HG02970 (cell line): ENCODE measurements at regions not wholly inside any gene's neighbourhood (a gene's known extent, or its start where the extent isn't known, plus 50 kb on each side); places are given as distances from the start of the nearest gene placed in this dataset.
"Not testable (repeated sequence)": the region's sequence is repeated elsewhere in the genome, so short reads cannot be mapped to it uniquely, and the experiment has no call there.

Experiments
- ATAC-seq: cut with Tn5 transposase; IDR thresholded peaks from one replicate; pipeline ENCODE4 v1.9.1; 2021; ENCODE audit warnings: mild to moderate bottlenecking, moderate library complexity, moderate number of reproducible peaks; ENCODE audit not compliant: unreplicated experiment, low FRiP score

- ATAC-seq = no peak
Observed at GRCh38 chr9:74117731-74118130, 379.4 kb upstream of the RORB start.

- ATAC-seq = no peak
Observed at GRCh38 chr9:74120061-74120460, 377.1 kb upstream of the RORB start.

GRCh38 chr9:74120470-74120869, 376.7 kb upstream of the RORB start:
- ATAC-seq = no peak

GRCh38 chr9:74122216-74122615, 374.9 kb upstream of the RORB start:
- no peak for ATAC-seq

GRCh38 chr9:74122661-74123060, 374.5 kb upstream of the RORB start:
- no peak for ATAC-seq

GRCh38 chr9:74125941-74126340, 371.2 kb upstream of the RORB start:
- no peak for ATAC-seq

- no peak for ATAC-seq
Observed at GRCh38 chr9:74132986-74133385, 364.1 kb upstream of the RORB start.

GRCh38 chr9:74133921-74134320, 363.2 kb upstream of the RORB start:
- no peak for ATAC-seq

- ATAC-seq = no peak
Observed at GRCh38 chr9:74138182-74138581, 359.0 kb upstream of the RORB start.

- ATAC-seq = no peak
Observed at GRCh38 chr9:74140141-74140540, 357.0 kb upstream of the RORB start.

GRCh38 chr9:74147906-74148305, 349.2 kb upstream of the RORB start:
- ATAC-seq = no peak

GRCh38 chr9:74172874-74173273, 324.3 kb upstream of the RORB start:
- peak; percentile 99 for ATAC-seq

- peak; percentile 33 for ATAC-seq
Observed at GRCh38 chr9:74173284-74173683, 323.9 kb upstream of the RORB start.

GRCh38 chr9:74197771-74198170, 299.4 kb upstream of the RORB start:
- not testable (repeated sequence) for ATAC-seq

- no peak for ATAC-seq
Observed at GRCh38 chr9:74205056-74205455, 292.1 kb upstream of the RORB start.

- ATAC-seq = no peak
Observed at GRCh38 chr9:74218385-74219063, 278.6 kb upstream of the RORB start.

GRCh38 chr9:74220327-74220726, 276.8 kb upstream of the RORB start:
- ATAC-seq = no peak

GRCh38 chr9:74236857-74237256, 260.3 kb upstream of the RORB start:
- no peak for ATAC-seq

- no peak for ATAC-seq
Observed at GRCh38 chr9:74245866-74246497, 251.2 kb upstream of the RORB start.

GRCh38 chr9:74255489-74255984, 241.6 kb upstream of the RORB start:
- no peak for ATAC-seq

- ATAC-seq = no peak
Observed at GRCh38 chr9:74275872-74276508, 221.1 kb upstream of the RORB start.

- ATAC-seq = peak; percentile 79
Observed at GRCh38 chr9:74277532-74277931, 219.6 kb upstream of the RORB start.
